Liver (tissue), 7 donors: ENCODE measurements at regions not wholly inside any gene's neighbourhood (a gene's known extent, or its start where the extent isn't known, plus 50 kb on each side); places are given as distances from the start of the nearest gene placed in this dataset.

Experiments
- DNase-seq: peaks from one replicate; pipeline ENCODE4 v3.0.0-alpha.2; 2017; ENCODE audit warnings: low spot score
- H3K27ac ChIP-seq, 2 donors: one replicate each; pipeline ENCODE4 v1.7.0; 2013; ENCODE audit warnings: inconsistent platforms in 2 of 2, low read length in 2 of 2, control low read depth in 1 of 2, low read depth in 1 of 2, mild to moderate bottlenecking in 1 of 2
- H3K27me3 ChIP-seq, 4 donors: one replicate each; pipeline versions ENCODE4 v1.6.1 to v1.7.0; 2013; ENCODE audit warnings: low read length in 3 of 4, inconsistent platforms in 1 of 4, mild to moderate bottlenecking in 1 of 4, moderate library complexity in 1 of 4; ENCODE audit not compliant: control insufficient read depth in 4 of 4, insufficient read depth in 4 of 4
- H3K36me3 ChIP-seq, 4 donors: one replicate each; pipeline versions ENCODE4 v1.6.1 to v1.7.0; 2013; ENCODE audit warnings: low read length in 3 of 4, mild to moderate bottlenecking in 3 of 4, low read depth in 1 of 4, moderate library complexity in 1 of 4; ENCODE audit not compliant: control insufficient read depth in 4 of 4, insufficient read depth in 3 of 4
- H3K4me1 ChIP-seq, 4 donors: one replicate each; pipeline versions ENCODE4 v1.6.1 to v1.7.0; 2013; ENCODE audit warnings: low read length in 3 of 4, mild to moderate bottlenecking in 3 of 4, moderate library complexity in 1 of 4; ENCODE audit not compliant: control insufficient read depth in 4 of 4, insufficient read depth in 4 of 4
- H3K4me3 ChIP-seq, 3 donors: one replicate each; pipeline versions ENCODE4 v1.6.1 to v1.7.0; 2013; ENCODE audit warnings: low read length in 3 of 3, control low read depth in 1 of 3, low read depth in 1 of 3, mild to moderate bottlenecking in 1 of 3
- H3K9ac ChIP-seq, 2 donors: one replicate each; pipeline ENCODE4 v1.7.0; 2013; ENCODE audit warnings: low read length in 2 of 2, mild to moderate bottlenecking in 2 of 2, moderate library complexity in 2 of 2, control low read depth in 1 of 2, low read depth in 1 of 2
- H3K9me3 ChIP-seq, 4 donors: one replicate each; pipeline versions ENCODE4 v1.6.1 to v1.7.0; 2013; ENCODE audit warnings: low read length in 3 of 4; ENCODE audit not compliant: control insufficient read depth in 4 of 4
- EGR1 ChIP-seq, 2 donors: IDR thresholded peaks; 2 replicates each; pipeline ENCODE4 v1.6.1; 2016 to 2018; ENCODE audit warnings: antibody characterized with exemption in 2 of 2, low read depth in 2 of 2
- FOXA2 ChIP-seq: IDR thresholded peaks from 2 replicates; pipeline ENCODE4 v1.6.1; 2016; ENCODE audit warnings: antibody characterized with exemption
- GABPA ChIP-seq, 2 donors: IDR thresholded peaks in 1 of 2; conservative IDR thresholded peaks in 1 of 2; 2 replicates each; pipeline ENCODE4 v1.6.1; 2016; ENCODE audit warnings: antibody characterized with exemption in 2 of 2, mild to moderate bottlenecking in 1 of 2, moderate library complexity in 1 of 2
- HNF4A ChIP-seq, 2 donors: conservative IDR thresholded peaks; 2 replicates each; pipeline ENCODE4 v1.6.1; 2016; ENCODE audit warnings: antibody characterized with exemption in 2 of 2, mild to moderate bottlenecking in 2 of 2
- HNF4G ChIP-seq: IDR thresholded peaks from 2 replicates; pipeline ENCODE4 v1.6.1; 2016; ENCODE audit warnings: antibody characterized with exemption
- JUND ChIP-seq, 2 donors: IDR thresholded peaks; 2 replicates each; pipeline ENCODE4 v1.6.1; 2016; ENCODE audit warnings: antibody characterized with exemption in 2 of 2
- MAX ChIP-seq: IDR thresholded peaks from 2 replicates; pipeline ENCODE4 v1.6.1; 2016; ENCODE audit warnings: antibody characterized with exemption
- NR2F2 ChIP-seq: IDR thresholded peaks from 2 replicates; pipeline ENCODE4 v1.6.1; 2016; ENCODE audit warnings: antibody characterized with exemption
- REST ChIP-seq: IDR thresholded peaks from 2 replicates; pipeline ENCODE4 v1.6.1; 2016; ENCODE audit warnings: antibody characterized with exemption, mild to moderate bottlenecking
- SP1 ChIP-seq: IDR thresholded peaks from 2 replicates; pipeline ENCODE4 v1.6.1; 2018; ENCODE audit warnings: antibody characterized with exemption, mild to moderate bottlenecking
- TAF1 ChIP-seq: conservative IDR thresholded peaks from 2 replicates; pipeline ENCODE4 v1.6.1; 2016; ENCODE audit warnings: antibody characterized with exemption, mild to moderate bottlenecking
- ZBTB33 ChIP-seq: IDR thresholded peaks from 2 replicates; pipeline ENCODE4 v1.6.1; 2016; ENCODE audit warnings: antibody characterized with exemption
- WGBS: extraction: QIAGEN DNeasy Blood & Tissue Kit; methylation state at CpG from one replicate; pipeline ENCODE4 v1.1.7; 2013; 5-methylcytosine and 5-hydroxymethylcytosine counted together
- donor health status: healthy.
- donor health status: healthy.
- donor health status: healthy.
- donor health status: healthy.

- Histone ChIP-seq H3K9me3 (no peaks in the 10 kb centered on the region), H3K36me3 (no peaks in the 10 kb centered on the region), H3K27me3 (no peaks in the 10 kb centered on the region), H3K4me1 (peaks cover 0 to 7% (median 3%) of the 10 kb centered on the region in 4 donors), H3K9ac (no peak overlapping the region), H3K4me3 (no peak overlapping the region), H3K27ac (no peak overlapping the region)
- DNase-seq = no peak
- TF ChIP-seq ZBTB33 (no peak), MAX (no peak), HNF4A (conservative IDR thresholded peaks at IDR 0.05) (no peak), FOXA2 (no peak), SP1 (no peak), REST (no peak), GABPA (IDR thresholded peaks at IDR 0.05 in 1 of 2, conservative IDR thresholded peaks at IDR 0.05 in 1 of 2) (no peak)
These were observed 295.0 kb upstream of the KLF14 start for GRCh38 chr7:131029002-131029401.

- TF ChIP-seq ZBTB33 (no peak), TAF1 (no peak), REST (no peak), HNF4A (conservative IDR thresholded peaks at IDR 0.05) (no peak), SP1 (no peak), NR2F2 (no peak), HNF4G (no peak), EGR1 (IDR thresholded peaks at IDR 0.05; ENCODE audit: low read depth in 2 of 2) (no peak), JUND (IDR thresholded peaks at IDR 0.05) (no peak)
- H3K27ac ChIP-seq = no peak overlapping the region
- no peaks in the 10 kb centered on the region for H3K9me3 ChIP-seq
- DNase-seq = no peak
- H3K4me1 ChIP-seq = peaks cover 0 to 15% (median 5%) of the 10 kb centered on the region in 4 donors
- WGBS = 84% methylated on average over 7 of the region's 7 CpGs
- no peak overlapping the region for H3K4me3 ChIP-seq
- no peak overlapping the region for H3K9ac ChIP-seq
- H3K36me3 ChIP-seq = no peaks in the 10 kb centered on the region
- no peaks in the 10 kb centered on the region for H3K27me3 ChIP-seq
These were observed 296.4 kb upstream of the MKLN1 start for GRCh38 chr7:131031099-131031868.
